ENCODE measurements at regions not wholly inside any gene's neighbourhood (a gene's known extent, or its start where the extent isn't known, plus 50 kb on each side); places are given as distances from the start of the nearest gene placed in this dataset.
"Not testable (repeated sequence)": the region's sequence is repeated elsewhere in the genome, so short reads cannot be mapped to it uniquely, and the experiment has no call there.

DNA sequence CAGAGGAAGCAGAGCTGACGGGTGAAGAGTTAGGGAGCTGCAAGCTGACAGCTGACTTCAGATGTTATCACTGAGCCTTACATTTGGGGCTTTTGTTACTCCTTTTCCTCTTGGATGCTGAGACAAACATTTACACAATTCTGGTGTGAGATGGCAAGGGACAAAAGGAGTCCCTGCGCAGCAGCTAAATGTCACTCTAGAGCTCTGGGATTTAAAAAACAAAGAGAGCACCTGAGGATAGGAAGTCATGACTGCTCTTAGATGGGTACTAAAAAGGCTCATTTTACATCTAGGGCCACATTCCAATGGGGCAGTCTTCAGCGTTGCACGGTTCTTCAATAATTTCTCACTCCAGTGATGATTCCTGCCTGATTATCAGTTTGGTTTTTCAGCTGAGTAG lies 204.5 kb downstream of the RAB38 start:
- no peak for DNase-seq (ENCODE audit: low spot score)

DNA sequence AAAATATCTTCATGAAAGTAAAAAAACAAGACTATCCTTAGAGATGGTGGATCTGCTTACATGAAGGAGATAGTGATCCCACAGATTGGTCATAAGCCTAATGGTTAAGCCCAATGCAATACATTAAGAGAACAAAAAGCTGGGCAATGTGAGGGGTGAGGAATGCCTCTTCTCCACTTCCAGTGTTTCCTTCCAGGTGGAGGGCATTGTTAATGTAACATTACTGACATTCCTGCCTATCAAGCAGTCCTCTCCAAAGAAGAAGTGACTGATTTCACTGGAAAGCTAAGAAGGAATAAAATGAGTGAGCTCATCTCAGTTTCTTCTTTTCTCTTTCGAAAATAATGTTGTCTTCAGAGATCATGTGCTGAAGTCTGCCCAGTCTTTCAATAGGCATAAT lies 207.8 kb downstream of the RAB38 start:
- no peak for DNase-seq (ENCODE audit: low spot score)

DNA sequence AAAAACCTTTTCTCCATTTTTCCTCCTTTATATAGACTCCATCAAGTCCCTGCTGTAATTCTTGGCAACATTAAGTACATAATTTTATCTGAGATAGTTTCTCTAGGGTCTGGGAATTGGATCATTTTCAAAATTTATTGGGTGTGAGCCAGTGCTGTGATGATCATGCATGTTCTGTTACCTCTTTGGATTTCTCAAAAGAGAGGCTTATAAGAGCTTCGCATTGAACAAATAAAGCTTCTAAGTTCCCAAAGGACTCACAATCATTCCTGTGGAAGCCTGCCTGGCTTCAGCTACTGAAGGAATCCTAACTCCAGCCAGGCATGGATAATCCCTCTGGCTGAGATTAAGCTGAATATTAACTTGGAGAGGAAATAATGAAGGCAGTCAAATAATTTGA lies 208.5 kb downstream of the RAB38 start:
- DNase-seq (ENCODE audit: low spot score): no peak

DNA sequence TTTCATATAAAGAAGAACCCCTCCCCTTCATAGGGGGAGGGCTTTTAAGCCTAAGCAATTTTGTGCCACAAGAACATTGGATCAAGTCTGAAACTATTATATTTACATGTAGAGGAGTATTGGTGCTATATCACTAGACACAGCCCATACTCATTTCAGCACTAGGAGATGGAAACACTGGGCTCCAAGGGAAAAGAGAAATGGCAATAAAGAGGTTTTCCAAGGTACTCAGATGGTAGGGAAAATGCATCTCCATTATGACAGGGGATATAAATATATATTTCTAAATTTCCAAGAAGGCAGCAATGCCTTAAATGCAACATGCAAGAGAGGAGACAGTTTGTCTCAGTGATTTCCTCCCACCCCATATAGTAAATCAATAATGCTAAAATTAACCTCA lies 209.0 kb downstream of the RAB38 start:
- DNase-seq (ENCODE audit: low spot score): no peak

DNA sequence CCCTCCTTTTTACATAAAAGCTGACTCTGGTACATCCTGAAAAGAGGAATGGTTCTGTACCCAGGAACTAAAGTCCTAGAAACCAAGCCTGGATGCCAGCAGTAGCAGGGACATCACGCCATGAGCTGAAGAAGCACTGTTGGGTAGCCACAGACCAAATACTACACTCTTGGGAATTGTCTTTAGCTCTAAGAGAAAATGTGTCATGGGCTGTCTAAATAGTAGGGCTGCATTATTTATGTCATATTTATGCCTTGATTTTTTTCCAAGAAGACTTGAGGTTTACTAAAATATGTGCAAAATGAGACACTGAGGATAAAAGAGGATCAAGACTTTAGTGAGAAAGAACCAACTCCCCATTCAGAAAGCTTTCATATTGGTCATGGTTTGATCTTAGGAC lies 213.6 kb downstream of the RAB38 start:
- no peak for DNase-seq (ENCODE audit: low spot score)

DNA sequence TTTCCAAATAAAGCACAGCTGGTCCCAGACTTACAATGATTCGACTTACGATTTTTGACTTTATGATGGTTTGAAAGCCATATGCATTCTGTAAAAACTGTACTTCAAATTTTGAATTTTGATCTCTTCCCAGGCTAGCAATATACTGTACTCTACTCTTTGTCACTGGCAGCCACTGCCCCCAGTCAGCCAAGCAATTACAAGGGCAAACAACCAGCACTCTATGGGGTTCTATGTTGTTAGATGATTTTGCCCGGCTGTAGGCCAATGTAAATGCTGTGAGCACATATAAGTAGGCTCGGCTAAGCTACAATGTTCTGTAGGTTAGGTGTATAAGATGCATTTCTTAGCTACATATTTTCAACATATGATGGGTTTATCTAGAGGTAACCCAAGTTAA lies 217.3 kb downstream of the RAB38 start:
- no peak for DNase-seq (ENCODE audit: low spot score)

DNA sequence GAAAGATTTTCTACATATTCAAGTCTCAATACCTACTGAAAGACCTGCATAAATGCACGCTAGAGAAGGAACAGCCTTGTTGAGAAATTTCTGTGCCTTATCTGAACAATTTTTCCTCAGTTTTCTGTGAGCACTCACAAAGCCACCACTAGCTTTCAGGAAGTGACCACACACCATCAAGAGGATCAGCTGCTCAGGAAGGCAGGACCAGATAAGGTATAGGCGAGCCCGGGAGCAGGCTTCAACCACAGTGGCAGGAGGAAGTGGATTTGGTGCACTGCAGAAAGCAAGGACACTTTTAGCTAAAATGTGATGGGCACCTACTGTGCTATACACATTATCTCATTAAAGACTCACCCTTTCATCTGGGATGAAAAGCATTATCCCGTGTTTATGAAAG lies 220.8 kb downstream of the RAB38 start:
- no peak for DNase-seq (ENCODE audit: low spot score)

DNA sequence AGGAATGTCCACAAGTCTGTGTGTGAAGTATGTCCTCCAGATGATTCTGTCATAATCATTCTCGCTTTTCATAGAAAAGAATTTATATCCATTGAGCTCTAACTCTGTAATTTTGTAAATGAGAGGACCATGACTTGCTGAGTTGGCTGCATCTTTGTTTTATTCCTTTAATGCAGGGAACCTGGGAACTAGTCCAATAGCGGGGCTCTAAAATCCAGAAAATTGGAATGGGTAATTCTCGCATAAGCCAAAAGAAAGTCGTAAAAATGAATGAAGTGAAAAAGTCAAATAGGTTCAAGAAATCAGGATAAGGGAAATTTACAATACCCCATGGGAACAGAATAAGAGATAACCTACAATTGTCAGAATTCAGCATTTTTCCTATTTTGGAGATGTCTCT lies 232.5 kb downstream of the RAB38 start:
- no peak for DNase-seq (ENCODE audit: low spot score)

DNA sequence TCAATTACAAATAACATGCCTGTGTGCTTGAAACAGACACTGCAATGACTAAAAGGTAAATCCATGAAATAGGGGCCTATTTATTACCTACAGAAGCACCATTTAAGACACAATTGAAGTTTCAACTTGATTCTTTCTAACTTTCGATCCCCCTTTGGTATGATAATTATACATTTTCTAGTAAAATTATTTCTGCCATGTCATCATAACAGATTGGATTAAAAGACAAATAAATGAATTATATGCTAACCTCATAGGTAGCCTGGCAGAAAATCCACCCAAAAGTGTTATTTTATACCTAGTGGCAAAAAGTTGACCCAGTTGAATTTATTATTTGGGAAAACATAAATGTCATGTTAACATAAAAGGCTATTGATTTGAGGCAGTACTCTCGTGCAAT lies 241.1 kb downstream of the RAB38 start:
- no peak for DNase-seq (ENCODE audit: low spot score)

DNA sequence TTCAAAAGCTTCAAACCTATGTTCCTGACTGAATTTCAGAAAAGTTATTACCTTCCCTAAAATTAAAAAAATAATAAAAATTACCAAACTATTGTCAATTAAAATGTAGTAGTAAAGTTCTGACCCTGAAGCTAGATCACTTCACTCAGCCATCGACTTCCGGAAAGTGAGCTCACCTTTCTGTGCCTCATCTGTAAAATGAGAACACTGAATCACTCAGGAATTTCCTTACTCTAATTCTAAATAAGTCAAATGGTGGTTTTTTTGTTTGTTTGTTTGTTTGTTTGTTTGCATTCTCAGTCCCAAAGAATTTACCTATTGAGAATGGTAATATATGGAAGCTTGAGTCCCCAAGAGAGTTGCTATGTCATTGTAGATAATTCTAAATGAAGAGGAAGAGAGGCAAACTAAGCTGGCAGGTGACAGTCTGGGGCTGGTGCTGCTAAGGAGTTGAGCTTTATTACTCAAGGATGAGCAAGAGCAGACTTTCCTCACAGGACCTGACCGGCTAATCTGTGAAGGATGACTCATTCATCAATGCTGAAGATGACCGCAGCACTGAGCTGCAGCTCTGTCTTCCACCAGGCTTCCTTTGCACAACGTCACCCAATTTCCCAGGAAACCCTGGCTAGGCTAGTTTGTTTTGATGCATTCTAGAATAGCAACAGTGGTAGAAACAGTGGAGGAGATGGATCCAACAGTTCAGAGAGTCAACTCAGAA lies 248.8 kb downstream of the RAB38 start:
- no peak for DNase-seq (ENCODE audit: low spot score)

DNA sequence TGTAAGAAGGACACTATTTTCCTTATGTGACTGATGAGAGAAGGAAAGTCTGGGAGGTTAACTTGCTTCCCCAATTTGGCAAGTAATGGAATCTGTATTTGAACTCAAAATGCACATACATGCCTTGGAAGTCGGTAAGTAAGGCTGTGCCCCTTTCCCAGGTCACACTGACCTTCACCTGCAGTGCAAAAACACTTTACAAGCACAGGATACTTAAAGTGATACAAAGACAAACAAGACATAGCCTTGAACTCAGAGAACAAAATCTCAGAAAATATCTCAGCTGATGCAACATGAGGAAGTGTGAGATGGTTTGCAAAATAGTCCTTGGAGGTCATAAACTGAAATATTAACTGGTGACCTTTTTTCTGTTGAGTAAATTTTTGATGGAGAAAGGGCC lies 251.1 kb downstream of the RAB38 start:
- DNase-seq (ENCODE audit: low spot score): no peak

DNA sequence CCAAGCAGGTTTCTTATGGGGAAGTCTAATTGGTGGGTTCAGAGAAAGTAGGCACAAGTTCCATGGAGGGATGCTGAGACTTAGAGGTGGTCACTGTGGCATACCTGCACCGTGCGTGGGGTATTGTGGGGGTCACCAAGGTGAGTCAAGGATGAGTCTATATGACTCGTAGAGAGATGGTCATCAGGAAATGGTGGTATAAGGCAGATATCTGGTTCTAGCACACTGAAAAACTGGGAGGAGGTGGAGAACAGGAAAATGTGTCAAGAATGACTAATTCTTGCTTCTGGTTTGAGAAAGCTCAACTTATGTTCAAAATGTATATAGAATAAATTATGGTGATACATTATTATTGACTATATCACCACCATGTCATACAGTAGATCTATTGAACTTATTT lies 258.1 kb downstream of the RAB38 start:
- no peak for DNase-seq (ENCODE audit: low spot score)

DNA sequence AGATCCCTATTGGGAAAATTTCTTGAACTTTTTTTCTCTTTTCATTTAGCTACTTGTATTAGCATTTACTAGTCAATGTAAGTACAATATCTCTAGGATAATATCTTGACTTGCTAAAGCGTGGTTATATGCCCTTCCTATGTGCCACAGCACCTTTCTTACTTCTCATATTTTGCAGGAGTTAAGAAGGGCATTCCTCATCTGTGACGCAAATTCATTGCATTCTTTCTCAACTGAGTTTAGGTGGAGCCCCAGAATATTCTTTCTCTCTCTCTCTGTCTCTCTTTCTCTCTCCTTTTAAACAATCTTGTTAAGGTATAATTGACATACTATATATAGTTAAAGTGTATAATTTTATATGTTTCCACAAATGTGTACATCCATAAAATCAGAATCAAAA lies 266.1 kb downstream of the RAB38 start:
- no peak for DNase-seq (ENCODE audit: low spot score)

DNA sequence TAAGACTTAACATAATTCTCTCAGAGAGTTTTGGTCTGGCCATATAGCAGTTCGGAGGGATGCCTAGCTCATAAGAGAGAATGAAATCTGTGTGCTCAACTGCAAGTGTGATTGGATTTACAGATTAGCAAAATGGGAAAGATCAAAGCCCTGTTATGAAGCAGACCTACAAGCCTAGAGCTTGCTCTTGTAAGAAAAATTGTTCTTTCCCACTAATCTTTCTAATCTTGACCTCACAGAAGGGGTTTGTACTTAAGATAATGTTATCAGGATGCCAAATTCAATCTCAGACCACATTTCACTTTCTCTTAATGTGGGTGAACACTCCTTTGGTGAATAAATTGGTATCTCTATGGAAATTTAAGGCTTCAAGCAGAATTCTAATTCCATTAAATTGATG lies 267.2 kb downstream of the RAB38 start:
- DNase-seq (ENCODE audit: low spot score): no peak

DNA sequence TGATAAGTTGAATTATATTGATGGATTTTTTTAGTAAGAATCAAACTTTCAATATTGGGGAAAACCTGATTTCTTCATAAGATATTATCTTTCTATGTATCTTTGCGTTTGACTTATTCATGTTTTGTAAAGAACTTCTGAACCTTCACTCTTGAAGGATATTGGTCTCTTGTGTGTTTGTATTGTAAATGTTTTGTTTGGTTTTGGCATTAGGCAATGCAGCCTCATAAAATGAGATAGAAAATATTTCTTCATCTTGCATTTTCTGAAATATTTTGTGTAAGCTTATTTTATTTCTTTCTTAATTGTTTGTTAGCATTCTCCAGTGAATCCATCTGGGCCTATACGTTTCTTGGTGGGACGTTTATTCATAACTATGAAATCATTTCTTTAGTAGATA lies 271.9 kb downstream of the RAB38 start:
- DNase-seq (ENCODE audit: low spot score): no peak

DNA sequence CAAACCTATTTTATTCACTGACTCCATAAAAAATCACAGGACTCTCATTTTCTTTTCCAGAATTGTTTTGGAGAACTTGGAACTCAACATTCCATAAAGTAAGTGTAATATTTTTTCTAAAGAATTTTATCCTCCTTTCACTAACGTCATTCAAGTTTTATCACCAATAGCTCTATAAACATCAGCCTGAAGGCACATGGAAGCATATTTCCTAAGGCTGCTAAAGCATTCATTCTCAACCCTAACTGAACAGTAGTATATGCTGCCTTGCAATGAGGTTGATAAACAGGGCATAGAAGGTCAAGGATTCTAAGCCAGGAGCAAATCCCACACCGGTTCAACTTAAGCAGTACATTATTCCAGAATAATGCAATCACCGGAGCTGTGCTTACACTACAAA lies 273.9 kb downstream of the RAB38 start:
- DNase-seq (ENCODE audit: low spot score): no peak

DNA sequence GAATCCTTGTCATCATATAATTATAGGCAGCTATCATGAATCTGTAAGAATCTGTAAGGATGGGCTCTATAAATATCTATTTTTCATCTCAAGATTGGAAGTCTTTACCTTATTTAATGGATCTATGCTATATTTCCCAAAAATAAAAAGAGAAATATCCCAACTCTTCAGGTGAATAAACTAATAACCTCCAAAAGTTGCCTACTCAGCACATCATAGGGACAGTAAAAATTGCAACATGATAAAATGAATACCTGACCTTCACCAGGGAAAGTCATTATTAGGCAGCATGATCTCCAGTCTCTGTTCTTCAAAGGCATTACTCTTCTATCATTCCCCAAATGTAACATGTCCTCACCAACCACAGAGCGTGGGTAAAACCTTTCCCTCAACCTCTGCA lies 277.3 kb downstream of the RAB38 start:
- no peak for DNase-seq (ENCODE audit: low spot score)

DNA sequence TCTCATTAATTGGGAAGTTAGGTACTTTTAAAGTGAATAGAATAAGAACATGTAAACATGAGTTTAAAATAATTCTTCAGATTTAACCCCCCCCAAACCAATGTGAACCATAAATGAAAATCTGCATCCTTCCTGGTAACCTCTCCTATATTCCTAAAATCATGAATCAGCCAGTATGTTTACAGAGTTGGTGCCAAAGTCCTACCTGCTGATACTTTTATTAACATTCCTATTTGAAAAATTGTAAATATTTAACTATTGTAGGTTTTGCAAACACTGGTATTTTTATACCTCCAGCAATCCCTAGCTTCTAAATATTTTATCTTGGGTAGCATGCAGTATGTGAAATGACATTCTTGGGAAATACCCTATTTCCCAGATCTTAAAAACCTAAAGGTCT lies 278.2 kb downstream of the RAB38 start:
- DNase-seq (ENCODE audit: low spot score): no peak

DNA sequence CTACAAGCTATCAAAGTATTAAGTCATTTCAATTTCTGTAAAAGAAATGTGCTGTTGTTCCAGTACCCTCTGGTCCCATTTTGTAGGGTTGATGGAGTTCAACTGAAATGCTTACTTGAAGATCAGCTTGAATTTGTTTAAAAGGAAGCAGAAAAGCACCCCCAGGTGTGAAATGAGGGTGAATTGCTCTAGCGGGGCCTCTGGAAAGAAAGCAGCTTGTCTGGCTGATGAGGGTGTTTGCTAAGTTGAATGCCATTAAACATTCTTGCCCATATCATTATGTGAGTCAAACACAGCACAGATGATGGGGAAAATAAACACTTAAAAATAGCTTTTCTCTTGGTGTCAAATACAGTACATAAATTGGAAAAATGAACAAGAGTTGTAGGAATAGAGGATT lies 280.3 kb downstream of the RAB38 start:
- no peak for DNase-seq (ENCODE audit: low spot score)

DNA sequence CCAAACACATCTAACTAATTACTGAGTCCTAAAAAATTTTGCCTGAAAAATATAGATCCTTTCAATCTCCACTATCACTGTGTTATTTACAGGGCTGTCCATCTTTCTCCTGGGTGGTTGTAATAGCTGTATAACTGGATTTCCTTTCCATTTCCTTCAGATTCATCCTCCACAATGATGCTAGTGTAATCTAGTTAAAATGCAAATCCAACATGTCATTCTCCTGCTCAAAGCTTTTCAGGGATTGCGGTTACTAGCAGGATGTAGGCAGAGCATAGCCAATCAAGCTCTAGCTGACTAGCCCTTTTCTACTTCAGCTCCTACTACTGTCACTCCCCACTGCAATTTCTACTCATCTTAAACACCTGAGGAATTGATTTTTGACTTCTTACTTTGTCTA lies 283.0 kb downstream of the RAB38 start:
- no peak for DNase-seq (ENCODE audit: low spot score)

DNA sequence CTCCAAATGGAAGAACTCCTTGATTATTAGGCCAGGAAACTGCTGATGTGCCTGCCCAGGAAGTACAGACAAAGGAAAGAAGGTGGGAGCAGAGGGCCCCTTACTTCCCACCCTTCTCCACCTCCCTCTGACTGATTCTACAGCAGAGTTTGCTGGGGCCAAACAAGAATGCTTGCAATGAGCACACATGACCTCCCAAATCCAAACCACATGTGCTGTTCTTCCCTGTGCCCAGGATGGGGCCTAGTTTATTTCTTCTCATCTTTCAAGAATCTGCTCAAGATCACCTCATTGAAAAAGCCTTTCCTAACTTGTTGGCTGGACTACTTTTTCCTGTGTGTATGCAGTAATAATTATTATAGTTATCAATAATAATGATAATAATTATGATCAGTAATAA lies 286.1 kb downstream of the RAB38 start:
- DNase-seq (ENCODE audit: low spot score): no peak

DNA sequence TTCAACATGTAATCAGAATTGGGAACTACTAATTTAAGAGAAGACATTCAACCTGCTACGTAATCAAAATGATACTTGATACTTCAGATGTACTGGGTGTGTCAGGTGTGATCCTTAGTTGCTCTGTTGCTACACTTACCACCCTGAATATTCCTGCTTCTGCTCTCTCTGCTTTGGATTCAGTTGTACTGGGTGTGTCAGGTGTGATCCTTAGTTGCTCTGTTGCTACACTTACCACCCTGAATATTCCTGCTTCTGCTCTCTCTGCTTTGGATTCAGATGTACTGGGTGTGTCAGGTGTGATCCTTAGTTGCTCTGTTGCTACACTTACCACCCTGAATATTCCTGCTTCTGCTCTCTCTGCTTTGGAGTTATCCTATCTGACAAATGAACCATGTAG lies 290.2 kb downstream of the RAB38 start:
- not testable (repeated sequence) for DNase-seq (ENCODE audit: low spot score)

DNA sequence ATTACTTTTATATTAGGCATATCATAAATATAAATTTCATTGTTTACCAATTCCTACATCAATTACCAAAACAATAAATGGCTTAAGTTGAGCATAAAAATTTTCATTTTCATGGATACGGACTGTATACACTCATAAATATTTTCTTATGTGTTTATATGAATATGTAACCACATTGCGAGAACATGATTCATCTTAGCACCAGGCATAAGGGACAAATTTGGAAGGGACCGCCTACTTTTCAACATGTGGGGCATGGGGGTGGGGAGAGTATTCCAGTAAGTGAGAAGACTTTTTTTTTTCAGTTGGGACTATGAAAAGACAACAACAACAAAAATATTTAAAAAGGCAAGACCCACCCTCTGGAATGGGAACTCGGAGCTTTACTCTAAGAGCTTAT lies 296.1 kb downstream of the RAB38 start:
- DNase-seq (ENCODE audit: low spot score): no peak

DNA sequence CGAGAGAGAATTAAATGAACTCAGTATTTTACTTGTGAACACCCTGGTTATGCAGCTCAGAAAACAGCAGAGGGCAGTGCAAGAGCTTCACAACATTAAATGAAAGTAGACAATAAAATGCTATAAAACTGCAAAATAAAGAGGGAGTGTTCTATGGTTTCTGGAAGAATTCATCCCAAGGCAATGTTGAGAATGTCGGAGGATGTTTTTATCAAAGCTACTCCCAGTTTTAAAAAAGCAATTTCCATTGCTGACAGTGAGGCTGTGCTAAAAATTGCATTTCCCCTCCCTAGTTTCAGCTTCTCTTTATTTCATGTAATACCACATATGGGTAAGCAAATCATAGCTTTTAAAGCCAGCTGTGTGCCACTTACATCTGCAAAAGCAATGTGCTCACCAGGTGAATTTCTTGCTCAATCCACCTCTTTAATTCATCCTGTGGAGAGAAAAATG lies 296.8 kb downstream of the RAB38 start:
- DNase-seq (ENCODE audit: low spot score): no peak

DNA sequence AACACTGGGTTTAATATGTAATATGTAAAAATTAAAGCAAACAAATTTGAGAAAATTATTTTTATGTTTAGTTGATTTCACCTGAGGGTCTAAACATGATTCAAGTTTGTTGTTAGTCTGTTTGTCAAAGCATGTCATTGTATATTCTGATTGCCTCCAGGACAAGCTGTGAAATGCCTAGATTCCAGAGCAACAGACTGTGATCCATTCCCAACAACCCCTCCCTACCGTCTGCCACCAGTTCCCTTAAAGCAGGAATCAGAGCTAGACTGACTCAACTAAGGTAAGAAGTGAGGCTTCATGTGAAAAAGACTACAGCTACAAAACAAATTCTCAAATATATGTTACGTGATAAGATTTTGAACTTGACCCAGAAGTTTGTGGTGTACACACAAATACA lies 304.2 kb downstream of the RAB38 start:
- no peak for DNase-seq (ENCODE audit: low spot score)
